IMR-90 (cell line): ENCODE measurements at regions not wholly inside any gene's neighbourhood (a gene's known extent, or its start where the extent isn't known, plus 50 kb on each side); places are given as distances from the start of the nearest gene placed in this dataset.

Experiments
- ATAC-seq: fragments of 200-7000 bp; cut with Tn5 transposase; 2 replicates; pipeline ENCODE4 v1.9.1; 2020; ENCODE audit warnings: low read depth, mild to moderate bottlenecking, moderate library complexity
- BruUV-seq: library from RNA; stranded (reverse); fragments of 400-500 nt; replicated peaks from 2 replicates; lab custom pipeline; 2021; lab: Mats Ljungman, UMichigan
- CTCF ChIA-PET: fragments of 300-600 bp; formaldehyde crosslinking; extraction: SDS; loops from one replicate; lab custom pipeline; 2021; ENCODE audit warnings: antibody characterized with exemption; lab: Yijun Ruan, JAX
- POLR2A ChIA-PET: fragments of 300-600 bp; sonication (Branson Sonifier 250); formaldehyde crosslinking; loops from one replicate; lab custom pipeline; 2022; ENCODE audit warnings: antibody characterized with exemption; ENCODE audit not compliant: unreplicated experiment; lab: Charles Lee
- DNase-seq: peaks from one replicate; pipeline ENCODE4 v3.0.0; 2013
- H2AFZ ChIP-seq: replicated peaks from 2 replicates; pipeline ENCODE3; 2013; ENCODE audit warnings: low read length, mild to moderate bottlenecking; ENCODE audit not compliant: poor library complexity
- H2AK5ac ChIP-seq: 2 replicates; pipeline ENCODE4 v1.6.1; 2013; ENCODE audit warnings: low read depth, low read length, inconsistent platforms
- H2AK9ac ChIP-seq: replicated peaks from 2 replicates; pipeline ENCODE3; 2013; ENCODE audit warnings: mild to moderate bottlenecking, low read depth, low read length, moderate library complexity; ENCODE audit not compliant: poor library complexity
- H2BK120ac ChIP-seq: 2 replicates; pipeline ENCODE4 v1.6.1; 2013; ENCODE audit warnings: low read depth, low read length, inconsistent platforms
- H2BK15ac ChIP-seq: 3 replicates; pipeline ENCODE4 v1.6.1; 2013; ENCODE audit warnings: low read depth, low read length, inconsistent platforms
- H2BK20ac ChIP-seq: 2 replicates; pipeline ENCODE4 v1.6.1; 2013; ENCODE audit warnings: low read depth, mild to moderate bottlenecking, inconsistent platforms, low read length, moderate library complexity
- H2BK5ac ChIP-seq: 2 replicates; pipeline ENCODE4 v1.6.1; 2013; ENCODE audit warnings: mild to moderate bottlenecking, low read depth, low read length, inconsistent platforms; ENCODE audit not compliant: poor library complexity, severe bottlenecking
- H3K14ac ChIP-seq: replicated peaks from 2 replicates; pipeline ENCODE4 v1.6.1; 2013; ENCODE audit warnings: low read depth, low read length, inconsistent platforms
- H3K18ac ChIP-seq: 2 replicates; pipeline ENCODE4 v1.6.1; 2013; ENCODE audit warnings: low read depth, low read length, control low read depth
- H3K23ac ChIP-seq: 2 replicates; pipeline ENCODE4 v1.6.1; 2013; ENCODE audit warnings: low read depth, low read length, inconsistent platforms
- H3K27ac ChIP-seq: 2 replicates; pipeline ENCODE4 v1.5.1; 2013; ENCODE audit warnings: mild to moderate bottlenecking, control low read depth, low read length; ENCODE audit not compliant: insufficient read depth
- H3K27me3 ChIP-seq: 2 replicates; pipeline ENCODE4 v1.6.1; 2013; ENCODE audit warnings: low read length; ENCODE audit not compliant: control insufficient read depth, insufficient read depth
- H3K36me3 ChIP-seq: 2 replicates; pipeline ENCODE4 v1.6.1; 2013; ENCODE audit warnings: low read length, mixed read lengths; ENCODE audit not compliant: control insufficient read depth, insufficient read depth
- H3K4ac ChIP-seq: 2 replicates; pipeline ENCODE4 v1.6.1; 2013; ENCODE audit warnings: low read depth, low read length, inconsistent platforms
- H3K4me1 ChIP-seq: 2 replicates; pipeline ENCODE4 v1.6.1; 2013; ENCODE audit warnings: low read length, mixed read lengths; ENCODE audit not compliant: control insufficient read depth, insufficient read depth
- H3K4me2 ChIP-seq: 2 replicates; pipeline ENCODE4 v1.6.1; 2013; ENCODE audit warnings: low read depth, mild to moderate bottlenecking, control low read depth, low read length, moderate library complexity
- H3K4me3 ChIP-seq: 2 replicates; pipeline ENCODE4 v1.5.1; 2013; ENCODE audit warnings: low read depth, mild to moderate bottlenecking, control low read depth, low read length, moderate library complexity; ENCODE audit not compliant: insufficient read depth
- H3K56ac ChIP-seq: 2 replicates; pipeline ENCODE4 v1.6.1; 2013; ENCODE audit warnings: low read length, inconsistent platforms; ENCODE audit not compliant: insufficient read depth; ENCODE audit errors: extremely low read depth
- H3K79me1 ChIP-seq, 2 experiments: 2 replicates each; pipeline ENCODE4 v1.6.1; 2013; ENCODE audit warnings: low read length in 2 of 2, inconsistent platforms in 1 of 2, low read depth in 1 of 2
- H3K9ac ChIP-seq: 2 replicates; pipeline ENCODE4 v1.6.1; 2013; ENCODE audit warnings: low read depth, low read length, control low read depth
- H3K9me1 ChIP-seq: 2 replicates; pipeline ENCODE4 v1.6.1; 2013; ENCODE audit warnings: low read length, inconsistent platforms; ENCODE audit not compliant: insufficient read depth
- H3K9me3 ChIP-seq: 2 replicates; pipeline ENCODE4 v1.6.1; 2013; ENCODE audit warnings: low read length; ENCODE audit not compliant: control insufficient read depth, insufficient read depth
- H4K20me1 ChIP-seq: 2 replicates; pipeline ENCODE4 v1.6.1; 2013; ENCODE audit warnings: low read length, inconsistent platforms; ENCODE audit not compliant: insufficient read depth
- H4K5ac ChIP-seq: 2 replicates; pipeline ENCODE4 v1.6.1; 2013; ENCODE audit warnings: mild to moderate bottlenecking, low read depth, low read length, control low read depth
- H4K8ac ChIP-seq, 2 experiments: 2 replicates each; pipeline ENCODE4 v1.6.1; 2013; ENCODE audit warnings: low read depth in 2 of 2, low read length in 2 of 2, control low read depth in 1 of 2, inconsistent platforms in 1 of 2
- H4K91ac ChIP-seq: 2 replicates; pipeline ENCODE4 v1.6.1; 2013; ENCODE audit warnings: low read depth, low read length, inconsistent platforms; ENCODE audit not compliant: insufficient read depth
- BHLHE40 ChIP-seq: fragments of 150-350 bp; IDR thresholded peaks from 2 replicates; pipeline ENCODE4 v1.6.1; 2016; ENCODE audit warnings: mild to moderate bottlenecking, low read depth, low read length
- CEBPB ChIP-seq: IDR thresholded peaks from 2 replicates; pipeline ENCODE4 v1.6.1; 2012; ENCODE audit warnings: low read depth, low read length, improper control_type of control experiment
- CHD1 ChIP-seq: IDR thresholded peaks from 2 replicates; pipeline ENCODE4 v1.6.1; 2012; ENCODE audit warnings: low read depth, low read length, improper control_type of control experiment
- CTCF ChIP-seq: conservative IDR thresholded peaks from 2 replicates; pipeline ENCODE4 v1.5.1; 2012; ENCODE audit warnings: mild to moderate bottlenecking, low read depth, low read length, improper control_type of control experiment
- ELK1 ChIP-seq: fragments of 150-350 bp; IDR thresholded peaks from 2 replicates; pipeline ENCODE4 v1.6.1; 2016; ENCODE audit warnings: low read depth, mild to moderate bottlenecking, low read length, moderate library complexity, borderline replicate concordance
- FOS ChIP-seq: fragments of 150-350 bp; IDR thresholded peaks from 2 replicates; pipeline ENCODE4 v1.6.1; 2016; ENCODE audit warnings: low read depth, low read length
- MAFK ChIP-seq: IDR thresholded peaks from 2 replicates; pipeline ENCODE4 v1.6.1; 2012; ENCODE audit warnings: low read depth, low read length, improper control_type of control experiment
- MAZ ChIP-seq: IDR thresholded peaks from 2 replicates; pipeline ENCODE4 v1.6.1; 2012; ENCODE audit warnings: low read depth, mild to moderate bottlenecking, low read length, improper control_type of control experiment, moderate library complexity, borderline replicate concordance
- MXI1 ChIP-seq: IDR thresholded peaks from 2 replicates; pipeline ENCODE4 v1.6.1; 2012; ENCODE audit warnings: low read depth, mild to moderate bottlenecking, low read length, moderate library complexity, borderline replicate concordance
- NFE2L2 ChIP-seq: fragments of 150-350 bp; IDR thresholded peaks from 2 replicates; pipeline ENCODE4 v1.6.1; 2016; ENCODE audit warnings: low read depth, mild to moderate bottlenecking, low read length
- POLR2A ChIP-seq: IDR thresholded peaks from 2 replicates; pipeline ENCODE4 v1.6.1; 2012; ENCODE audit warnings: mild to moderate bottlenecking, low read depth, low read length
- RAD21 ChIP-seq: IDR thresholded peaks from 2 replicates; pipeline ENCODE4 v1.6.1; 2012; ENCODE audit warnings: low read length, improper control_type of control experiment
- RCOR1 ChIP-seq: IDR thresholded peaks from 2 replicates; pipeline ENCODE4 v1.6.1; 2012; ENCODE audit warnings: mild to moderate bottlenecking, low read length, improper control_type of control experiment; ENCODE audit not compliant: insufficient replicate concordance
- RFX5 ChIP-seq: IDR thresholded peaks from 2 replicates; pipeline ENCODE4 v1.8.0; 2012; ENCODE audit warnings: low read depth, mild to moderate bottlenecking, low read length, moderate library complexity
- SMC3 ChIP-seq: fragments of 150-350 bp; IDR thresholded peaks from 2 replicates; pipeline ENCODE4 v1.6.1; 2016; ENCODE audit warnings: low read depth, mild to moderate bottlenecking, antibody characterized with exemption, low read length, moderate library complexity
- USF2 ChIP-seq: fragments of 150-350 bp; IDR thresholded peaks from 2 replicates; pipeline ENCODE4 v1.6.1; 2017; ENCODE audit warnings: mild to moderate bottlenecking, antibody characterized with exemption, low read length, low read depth
- WGBS, 2 experiments: methylation state at CpG; one replicate each; pipeline versions ENCODE4 v1.1.5 to v1.1.7; 2013; ENCODE audit warnings: missing lambda C conversion rate in 2 of 2; ENCODE audit not compliant: insufficient read length in 1 of 2; ENCODE audit errors: extremely low coverage in 2 of 2; 5-methylcytosine and 5-hydroxymethylcytosine counted together
- dilution Hi-C: fragments of 300-500 bp; cut with HindIII; formaldehyde crosslinking; loops from one replicate; pipeline ENCODE4 v1.14.3; 2018; ENCODE audit warnings: low sequenced_read_pairs; ENCODE audit not compliant: unreplicated experiment
- in situ Hi-C: fragments of 300-500 bp; cut with MboI; formaldehyde crosslinking; loops from 3 replicates; pipeline ENCODE4 v1.14.3; 2019; ENCODE audit warnings: low sequenced_read_pairs, inconsistent platforms, mixed read lengths
- intact Hi-C: fragments of 100-400 bp; cut with micrococcal nuclease; formaldehyde crosslinking; loops from 2 replicates; pipeline ENCODE4 v1.10.0; 2022

- no peaks in the 10 kb centered on the region for H3K79me1 ChIP-seq
- H2AFZ ChIP-seq: no peak overlapping the region
- WGBS, 2 experiments: no CpG with 5 or more reads among the region's 1 CpG
- no peaks in the 10 kb centered on the region for H3K36me3 ChIP-seq
- H2BK120ac ChIP-seq: no peak overlapping the region
- H3K4me2 ChIP-seq: no peak overlapping the region
- H3K4me1 ChIP-seq: no peaks in the 10 kb centered on the region
- no peak overlapping the region for H3K18ac ChIP-seq
- no peak overlapping the region for H3K4me3 ChIP-seq
- no peak overlapping the region for H2AK5ac ChIP-seq
- no peak for TF ChIP-seq CHD1
- TF ChIP-seq RFX5: no peak
- TF ChIP-seq BHLHE40: no peak
- no peak for TF ChIP-seq MXI1
- TF ChIP-seq POLR2A: no peak
- TF ChIP-seq ELK1: no peak
- no peak for TF ChIP-seq SMC3
- TF ChIP-seq NFE2L2: no peak
- TF ChIP-seq MAZ: no peak
- no peak for TF ChIP-seq RAD21
- TF ChIP-seq CEBPB: no peak
- TF ChIP-seq RCOR1: no peak
- TF ChIP-seq USF2: no peak
- no peak for TF ChIP-seq FOS
- no peak for TF ChIP-seq CTCF
- TF ChIP-seq MAFK: no peak
- no peaks in the 10 kb centered on the region for H3K9me1 ChIP-seq
- no peak overlapping the region for H2BK20ac ChIP-seq
- ChIA-PET POLR2A (no interaction called here), CTCF (no interaction called here)
- no peak overlapping the region for H3K14ac ChIP-seq
- H3K27ac ChIP-seq: no peak overlapping the region
- H2AK9ac ChIP-seq: no peak overlapping the region
- H3K9me3 ChIP-seq: no peaks in the 10 kb centered on the region; the same call in 1 of the 2 replicates
- H3K4ac ChIP-seq: no peak overlapping the region
- H3K56ac ChIP-seq: no peak overlapping the region
- no peak overlapping the region for H4K91ac ChIP-seq
- DNase-seq (no peak), ATAC-seq (no peak)
- no peak overlapping the region for H3K9ac ChIP-seq
- intact Hi-C loops (no loop called here), in situ Hi-C loops (no loop called here), dilution Hi-C loops (no loop called here)
- H2BK5ac ChIP-seq: no peak overlapping the region
- no TSS peak for BruUV-seq
- H4K8ac ChIP-seq: no peak overlapping the region
- H4K5ac ChIP-seq: no peak overlapping the region
- no peaks in the 10 kb centered on the region for H4K20me1 ChIP-seq
- H3K27me3 ChIP-seq: peaks cover 2% of the 10 kb centered on the region
- no peak overlapping the region for H3K23ac ChIP-seq
- H2BK15ac ChIP-seq: no peak overlapping the region
These were observed 704.4 kb upstream of the AMOT start for GRCh38 chrX:113545040-113545439.
